Prostate gland (tissue), 2 donors: ENCODE measurements at regions not wholly inside any gene's neighbourhood (a gene's known extent, or its start where the extent isn't known, plus 50 kb on each side); places are given as distances from the start of the nearest gene placed in this dataset.
"Not testable (repeated sequence)": the region's sequence is repeated elsewhere in the genome, so short reads cannot be mapped to it uniquely, and the experiment has no call there.

Experiments
- DNase-seq: peaks from one replicate; pipeline ENCODE4 v3.0.0-alpha.2; 2019; ENCODE audit warnings: low spot score
- H3K27ac ChIP-seq, 2 donors: fragments of 200-600 bp; sonication (generic); 2 replicates each; pipeline ENCODE4 v1.5.1; 2017 to 2019
- H3K27me3 ChIP-seq: fragments of 200-600 bp; sonication (generic); replicated peaks from 2 replicates; pipeline ENCODE4 v1.5.1; 2019; ENCODE audit not compliant: insufficient read depth
- H3K36me3 ChIP-seq, 2 donors: fragments of 200-600 bp; sonication (generic); 1 replicate in 1 of 2; 2 replicates in 1 of 2; pipeline versions ENCODE4 v1.5.1 to v1.8.1; 2017 to 2019
- H3K4me1 ChIP-seq: fragments of 200-600 bp; sonication (generic); replicated peaks from 2 replicates; pipeline ENCODE4 v1.5.1; 2019
- H3K4me3 ChIP-seq, 2 donors: fragments of 200-600 bp; sonication (generic); 2 replicates each; pipeline ENCODE4 v1.5.1; 2017 to 2019
- H3K9me3 ChIP-seq: fragments of 200-600 bp; sonication (generic); 2 replicates; pipeline ENCODE4 v1.5.1; 2017
- CTCF ChIP-seq, 4 experiments: fragments of 200-600 bp in 2 of 4; fragments of 450-650 bp in 2 of 4; sonication (generic) in 2 of 4; IDR thresholded peaks; 1 replicate in 3 of 4; 2 replicates in 1 of 4; pipeline ENCODE4 v1.5.1; 2016 to 2019; ENCODE audit warnings: antibody characterized with exemption in 4 of 4, mild to moderate bottlenecking in 2 of 4, moderate library complexity in 2 of 4
- POLR2A ChIP-seq: fragments of 450-650 bp; IDR thresholded peaks from one replicate; pipeline ENCODE4 v1.6.1; 2016; ENCODE audit warnings: antibody characterized with exemption, mild to moderate bottlenecking
- POLR2AphosphoS5 ChIP-seq: sonication (generic); formaldehyde crosslinking; IDR thresholded peaks from one replicate; pipeline ENCODE4 v1.6.1; 2017; ENCODE audit warnings: antibody characterized with exemption
- WGBS: methylation state at CpG from one replicate; pipeline ENCODE4 v1.1.5; 2018; 5-methylcytosine and 5-hydroxymethylcytosine counted together
- intact Hi-C: fragments of 100-400 bp; cut with DNase I; formaldehyde crosslinking; loops from one replicate; pipeline ENCODE4 v1.14.2; 2022

- TF ChIP-seq CTCF (IDR thresholded peaks at IDR 0.05), result no peak
- TF ChIP-seq POLR2A, result no peak
- TF ChIP-seq POLR2AphosphoS5, result no peak
- H3K27me3 ChIP-seq, result no peaks in the 10 kb centered on the region
- no peaks in the 10 kb centered on the region for H3K4me1 ChIP-seq
- WGBS, result 5% methylated on average over 2 of the region's 2 CpGs
- intact Hi-C loops, result no loop called here
- DNase-seq, result no peak
- H3K27ac ChIP-seq, result no peak overlapping the region
- no peaks in the 10 kb centered on the region for H3K36me3 ChIP-seq
- H3K9me3 ChIP-seq, result no peaks in the 10 kb centered on the region
- no peak overlapping the region for H3K4me3 ChIP-seq
Observed at GRCh38 chrY:7719271-7719670, 807.7 kb upstream of the AMELY start.

- WGBS, result 89% methylated on average over 3 of the region's 3 CpGs
- H3K27me3 ChIP-seq, result no peaks in the 10 kb centered on the region
- no peaks in the 10 kb centered on the region for H3K36me3 ChIP-seq
- TF ChIP-seq POLR2AphosphoS5 (no peak), CTCF (IDR thresholded peaks at IDR 0.05) (no peak), POLR2A (no peak)
- no peak overlapping the region for H3K27ac ChIP-seq
- intact Hi-C loops, result no loop called here
- H3K4me1 ChIP-seq, result no peaks in the 10 kb centered on the region
- no peak overlapping the region for H3K4me3 ChIP-seq
- DNase-seq, result no peak
- no peaks in the 10 kb centered on the region for H3K9me3 ChIP-seq
Observed at GRCh38 chrY:7718626-7719025, 807.1 kb upstream of the AMELY start.

- 94% methylated on average over 2 of the region's 2 CpGs for whole genome bisulfite sequencing
- H3K9me3 ChIP-seq, result no peaks in the 10 kb centered on the region
- no peak for TF ChIP-seq CTCF (IDR thresholded peaks at IDR 0.05)
- no peak for TF ChIP-seq POLR2AphosphoS5
- no peak for TF ChIP-seq POLR2A
Observed at GRCh38 chrY:7718126-7718525, 806.6 kb upstream of the AMELY start.

GRCh38 chrY:7714426-7714825, 802.9 kb upstream of the AMELY start:
- WGBS, result 30% methylated on average over 2 of the region's 2 CpGs
- Histone ChIP-seq H3K27ac (no peak overlapping the region), H3K9me3 (no peaks in the 10 kb centered on the region), H3K27me3 (no peaks in the 10 kb centered on the region), H3K36me3 (no peaks in the 10 kb centered on the region), H3K4me3 (no peak overlapping the region), H3K4me1 (no peaks in the 10 kb centered on the region)
- DNase-seq, result no peak
- intact Hi-C loops, result no loop called here
- TF ChIP-seq CTCF (IDR thresholded peaks at IDR 0.05) (no peak), POLR2A (no peak), POLR2AphosphoS5 (no peak)

More at GRCh38 chrY:7718126-7718525, 806.6 kb upstream of the AMELY start:
- Histone ChIP-seq H3K4me1 (no peaks in the 10 kb centered on the region), H3K27me3 (no peaks in the 10 kb centered on the region), H3K27ac (no peak overlapping the region), H3K4me3 (no peak overlapping the region), H3K36me3 (no peaks in the 10 kb centered on the region)
- intact Hi-C loops, result no loop called here
- no peak for DNase-seq

GRCh38 chrY:7713738-7714137, 802.2 kb upstream of the AMELY start:
- intact Hi-C loops, H3K27ac ChIP-seq, H3K4me1 ChIP-seq, H3K9me3 ChIP-seq, H3K4me3 ChIP-seq, H3K36me3 ChIP-seq, DNase-seq, H3K27me3 ChIP-seq: not testable (repeated sequence)
- WGBS, result 82% methylated on average over 3 of the region's 3 CpGs
